Endothelial cell of umbilical vein (primary cell): ENCODE measurements at regions not wholly inside any gene's neighbourhood (a gene's known extent, or its start where the extent isn't known, plus 50 kb on each side); places are given as distances from the start of the nearest gene placed in this dataset.

Experiments
- BruUV-seq: library from RNA; stranded (reverse); fragments of 400-500 nt; replicated peaks from 2 replicates; lab custom pipeline; 2021; lab: Mats Ljungman, UMichigan
- CTCF ChIA-PET: fragments of 300-600, 350-600 bp; sonication (Branson Sonifier 250); formaldehyde crosslinking; loops from one replicate; lab custom pipeline; 2021; ENCODE audit warnings: antibody characterized with exemption, inconsistent platforms; lab: Charles Lee
- POLR2A ChIA-PET: fragments of 300-600, 350-600 bp; sonication (Branson Sonifier 250); formaldehyde crosslinking; loops from one replicate; lab custom pipeline; 2021; ENCODE audit warnings: antibody characterized with exemption, inconsistent platforms; lab: Charles Lee
- DNase-seq: peaks from one replicate; pipeline ENCODE4 v3.0.0-alpha.2; 2011; ENCODE audit warnings: low read depth, low spot score
- FAIRE-seq: peaks from 2 replicates; lab custom pipeline; 2011; peaks lifted over from hg19 to GRCh38; lab: Jason Lieb, UNC
- H2AFZ ChIP-seq: 2 replicates; pipeline ENCODE4 v1.6.0; 2012; ENCODE audit warnings: low read depth, low read length, control low read depth, inconsistent platforms
- H3K27ac ChIP-seq: 2 replicates; pipeline ENCODE4 v1.5.1; 2011; ENCODE audit warnings: low read depth, mild to moderate bottlenecking, control low read depth, low read length, moderate library complexity; ENCODE audit not compliant: insufficient read depth
- H3K27me3 ChIP-seq, 2 experiments: 2 replicates each; pipeline versions ENCODE4 v1.6.0 to v1.6.1; 2011; ENCODE audit warnings: low read length in 2 of 2, mixed read lengths in 1 of 2; ENCODE audit not compliant: control insufficient read depth in 2 of 2, insufficient read depth in 2 of 2
- H3K36me3 ChIP-seq, 2 experiments: 2 replicates in 1 of 2; 3 replicates in 1 of 2; pipeline ENCODE4 v1.5.1; 2011; ENCODE audit warnings: low read length in 2 of 2, mild to moderate bottlenecking in 1 of 2, moderate library complexity in 1 of 2; ENCODE audit not compliant: control insufficient read depth in 2 of 2, insufficient read depth in 2 of 2; ENCODE audit errors: extremely low read depth in 1 of 2
- H3K4me1 ChIP-seq: 3 replicates; pipeline ENCODE4 v1.5.1; 2011; ENCODE audit warnings: mild to moderate bottlenecking, low read length; ENCODE audit not compliant: control insufficient read depth, insufficient read depth; ENCODE audit errors: extremely low read depth
- H3K4me2 ChIP-seq: 2 replicates; pipeline ENCODE4 v1.6.1; 2011; ENCODE audit warnings: low read length, control low read depth, mixed read lengths; ENCODE audit not compliant: insufficient read depth
- H3K4me3 ChIP-seq, 3 experiments: fragments of 200-600 bp in 1 of 3; sonication (generic), shearing (Covaris generic) in 1 of 3; replicated peaks in 1 of 3; 2 replicates each; pipeline ENCODE4 v1.5.1; 2011 to 2016; ENCODE audit warnings: control low read depth in 3 of 3, low read length in 3 of 3, mild to moderate bottlenecking in 2 of 3, inconsistent platforms in 1 of 3, low read depth in 1 of 3, moderate library complexity in 1 of 3; ENCODE audit not compliant: insufficient read depth in 1 of 3
- H3K79me2 ChIP-seq: 2 replicates; pipeline ENCODE4 v1.6.0; 2012; ENCODE audit warnings: low read length, inconsistent platforms; ENCODE audit not compliant: control insufficient read depth, insufficient read depth
- H3K9ac ChIP-seq: replicated peaks from 2 replicates; pipeline ENCODE3; 2011; ENCODE audit warnings: low read length, control low read depth; ENCODE audit not compliant: insufficient read depth; ENCODE audit errors: extremely low read depth
- H3K9me1 ChIP-seq: replicated peaks from 3 replicates; pipeline ENCODE4 v1.6.0; 2011; ENCODE audit warnings: mild to moderate bottlenecking, low read length; ENCODE audit not compliant: control insufficient read depth, insufficient read depth; ENCODE audit errors: extremely low read depth
- H3K9me3 ChIP-seq: replicated peaks from 2 replicates; pipeline ENCODE4 v1.5.1; 2012; ENCODE audit warnings: low read length, inconsistent platforms; ENCODE audit not compliant: control insufficient read depth, insufficient read depth
- H4K20me1 ChIP-seq: replicated peaks from 2 replicates; pipeline ENCODE3; 2011; ENCODE audit warnings: mild to moderate bottlenecking, low read length; ENCODE audit not compliant: control insufficient read depth, insufficient read depth; ENCODE audit errors: extremely low read depth
- CTCF ChIP-seq, 2 donors: IDR thresholded peaks; 1 replicate in 1 of 2; 2 replicates in 1 of 2; pipeline ENCODE4 v1.5.1; 2011; ENCODE audit warnings: low read length in 2 of 2, mild to moderate bottlenecking in 2 of 2, moderate library complexity in 2 of 2, control low read depth in 1 of 2, inconsistent platforms in 1 of 2, low read depth in 1 of 2; ENCODE audit not compliant: insufficient read depth in 1 of 2; ENCODE audit errors: extremely low read depth in 1 of 2
- EZH2 ChIP-seq: IDR thresholded peaks from 2 replicates; pipeline ENCODE4 v1.6.1; 2012; ENCODE audit warnings: borderline replicate concordance, low read depth, mild to moderate bottlenecking, moderate library complexity, low read length, inconsistent platforms; ENCODE audit not compliant: severe bottlenecking
- FOS ChIP-seq: IDR thresholded peaks from 2 replicates; pipeline ENCODE4 v1.6.1; 2011; ENCODE audit warnings: mild to moderate bottlenecking, low read length, moderate library complexity, borderline replicate concordance; ENCODE audit not compliant: insufficient read depth
- GATA2 ChIP-seq: IDR thresholded peaks from 2 replicates; pipeline ENCODE4 v1.7.0; 2011; ENCODE audit warnings: low read depth, mild to moderate bottlenecking, moderate library complexity, mixed read lengths, low read length; ENCODE audit not compliant: insufficient read length, insufficient read depth
- JUN ChIP-seq: IDR thresholded peaks from 2 replicates; pipeline ENCODE4 v1.6.1; 2011; ENCODE audit warnings: borderline replicate concordance, low read depth; ENCODE audit not compliant: insufficient read length, insufficient read depth
- MYC ChIP-seq: IDR thresholded peaks from one replicate; pipeline ENCODE4 v1.6.1; 2011; ENCODE audit warnings: mild to moderate bottlenecking, low read depth, low read length
- POLR2A ChIP-seq: IDR thresholded peaks from 2 replicates; pipeline ENCODE4 v1.6.1; 2012; ENCODE audit warnings: low read depth, mild to moderate bottlenecking, control low read depth, low read length
- POLR2AphosphoS5 ChIP-seq: IDR thresholded peaks from 2 replicates; pipeline ENCODE4 v1.6.1; 2012; ENCODE audit warnings: low read depth, mild to moderate bottlenecking, control low read depth, low read length, moderate library complexity; ENCODE audit not compliant: insufficient read depth
- dilution Hi-C: fragments of 300-500 bp; cut with MboI; formaldehyde crosslinking; loops from one replicate; pipeline ENCODE4 v1.15.0; 2019; ENCODE audit warnings: low sequenced_read_pairs; ENCODE audit not compliant: extremely low pct_ligation_motif_present
- intact Hi-C: fragments of 100-400 bp; cut with micrococcal nuclease; formaldehyde crosslinking; loops from one replicate; pipeline ENCODE4 v1.10.0; 2022
- TF ChIP-seq, protein P1 (sequence below): IDR thresholded peaks from 2 replicates; pipeline ENCODE4 v1.6.1; 2011; ENCODE audit not compliant: insufficient read depth, insufficient read length

DNA sequence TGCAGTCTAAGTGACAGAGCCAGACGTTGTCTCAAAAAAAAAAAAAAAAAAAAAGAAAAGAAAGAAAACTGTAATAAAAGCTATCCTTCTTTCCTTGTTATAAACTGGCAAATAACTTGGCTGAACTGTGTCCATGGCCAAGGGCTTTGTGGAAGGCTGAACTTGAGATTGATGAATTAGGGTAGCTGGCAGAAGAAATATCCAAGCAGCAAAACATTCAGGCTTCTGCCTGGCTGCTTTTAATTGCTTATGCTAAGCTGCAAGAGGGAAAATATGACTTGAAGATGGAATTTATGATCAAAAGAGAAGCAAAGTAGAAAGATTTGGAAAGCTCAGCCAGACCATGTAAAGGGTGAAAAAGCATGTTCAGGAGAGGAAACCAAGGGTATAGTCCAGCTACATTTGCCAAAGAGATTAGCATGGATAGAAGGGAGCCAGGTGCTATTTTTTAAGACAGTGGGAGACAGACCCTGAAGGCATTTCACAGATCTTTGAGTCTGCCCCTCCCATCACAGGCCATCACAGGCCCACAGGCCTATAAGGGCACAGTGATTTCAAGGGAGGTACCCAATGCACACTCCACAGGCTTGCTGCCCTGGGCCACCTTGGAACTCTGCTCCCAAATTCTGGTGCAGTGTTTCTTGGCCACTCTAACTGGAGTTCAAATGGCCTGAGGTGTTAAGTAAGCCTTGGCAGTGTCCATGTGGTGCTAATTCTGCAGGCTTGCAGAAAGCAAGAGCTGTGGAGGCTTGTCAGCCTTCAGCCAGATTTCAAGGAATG, 226.0 kb downstream of the AEBP2 start:
- dilution Hi-C loops = no loop called here
- ChIA-PET POLR2A (interaction anchor here (0.6 kb wide), 1 partner anchor 119 kb away, joined by 3 read pairs; no protein-coding TSS in a partner anchor), CTCF (no interaction called here)
- intact Hi-C loops = no loop called here
- no peaks in the 10 kb centered on the region for H3K9me1 ChIP-seq
- no peak overlapping the region for H2AFZ ChIP-seq
- H3K27me3 ChIP-seq = no peaks in the 10 kb centered on the region
- H3K36me3 ChIP-seq = no peaks in the 10 kb centered on the region
- H3K27ac ChIP-seq = no peak overlapping the region
- no peaks in the 10 kb centered on the region for H3K4me1 ChIP-seq
- no peaks in the 10 kb centered on the region for H3K9me3 ChIP-seq
- no peak overlapping the region for H3K4me2 ChIP-seq
- no peak overlapping the region for H3K9ac ChIP-seq
- no peak overlapping the region for H3K4me3 ChIP-seq
- TF ChIP-seq EZH2 (no peak), CTCF (IDR thresholded peaks at IDR 0.05; ENCODE audit: extremely low read depth in 1 of 2, insufficient read depth in 1 of 2, low read depth in 1 of 2, low read length in 2 of 2) (no peak), POLR2AphosphoS5 (no peak)
- DNase-seq = no peak
- H3K79me2 ChIP-seq = no peaks in the 10 kb centered on the region
- FAIRE-seq = no peak
- BruUV-seq = no TSS peak
- no peaks in the 10 kb centered on the region for H4K20me1 ChIP-seq

DNA sequence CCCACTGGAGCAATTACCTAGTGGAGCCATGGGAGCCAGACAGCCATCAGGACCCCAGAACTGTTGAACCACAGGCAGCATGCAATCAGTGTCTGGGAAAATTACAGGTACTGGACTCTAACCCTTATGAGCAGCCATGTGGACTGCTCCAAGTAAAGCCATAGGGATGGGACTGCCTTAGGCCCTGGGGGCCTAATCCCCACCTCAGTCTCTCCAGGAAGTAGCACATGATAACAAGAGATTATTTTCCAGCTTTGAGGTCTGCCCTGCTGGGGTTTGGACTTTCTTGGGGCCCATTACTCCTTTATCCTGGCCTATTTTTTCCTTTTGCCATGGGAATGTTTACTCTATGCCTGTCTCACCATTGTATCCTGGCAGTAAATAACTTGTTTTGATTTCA, 226.8 kb downstream of the AEBP2 start:
- intact Hi-C loops (no loop called here), dilution Hi-C loops (no loop called here)
- BruUV-seq = no TSS peak
- H3K9ac ChIP-seq = no peak overlapping the region
- FAIRE-seq (no peak), DNase-seq (peak; percentile 40)
- no peak overlapping the region for H2AFZ ChIP-seq
- H3K4me3 ChIP-seq = no peak overlapping the region
- H3K9me1 ChIP-seq = no peaks in the 10 kb centered on the region
- H3K27me3 ChIP-seq = no peaks in the 10 kb centered on the region
- no peaks in the 10 kb centered on the region for H3K36me3 ChIP-seq
- no peaks in the 10 kb centered on the region for H3K9me3 ChIP-seq
- TF ChIP-seq, protein P1, sequence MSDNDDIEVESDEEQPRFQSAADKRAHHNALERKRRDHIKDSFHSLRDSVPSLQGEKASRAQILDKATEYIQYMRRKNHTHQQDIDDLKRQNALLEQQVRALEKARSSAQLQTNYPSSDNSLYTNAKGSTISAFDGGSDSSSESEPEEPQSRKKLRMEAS = no peak
- no peak for TF ChIP-seq JUN
- no peak for TF ChIP-seq POLR2AphosphoS5
- TF ChIP-seq POLR2A = no peak
- TF ChIP-seq GATA2 = no peak
- no peak for TF ChIP-seq CTCF (IDR thresholded peaks at IDR 0.05; ENCODE audit: extremely low read depth in 1 of 2, insufficient read depth in 1 of 2, low read depth in 1 of 2, low read length in 2 of 2)
- no peak for TF ChIP-seq MYC
- TF ChIP-seq FOS = no peak
- TF ChIP-seq EZH2 = no peak
- ChIA-PET POLR2A (no interaction called here), CTCF (no interaction called here)
- H3K4me2 ChIP-seq = no peak overlapping the region
- H4K20me1 ChIP-seq = no peaks in the 10 kb centered on the region
- no peaks in the 10 kb centered on the region for H3K79me2 ChIP-seq
- no peaks in the 10 kb centered on the region for H3K4me1 ChIP-seq
- no peak overlapping the region for H3K27ac ChIP-seq
